WTC11 (cell line): ENCODE measurements at regions not wholly inside any gene's neighbourhood (a gene's known extent, or its start where the extent isn't known, plus 50 kb on each side); places are given as distances from the start of the nearest gene placed in this dataset.

ENCODE experiments used
- ATAC-seq: fragments of 200-7000 bp; cut with Tn5 transposase; 2 replicates; pipeline ENCODE4 v1.10.0; 2021; ENCODE audit warnings: mild to moderate bottlenecking, moderate library complexity
- CTCF ChIA-PET: fragments of 300-600 bp; sonication (Branson Sonifier 250); formaldehyde crosslinking; loops from one replicate; lab custom pipeline; 2021; ENCODE audit warnings: antibody characterized with exemption; lab: Charles Lee
- POLR2A ChIA-PET: fragments of 350-600 bp; sonication (Branson Sonifier 250); formaldehyde crosslinking; loops from one replicate; lab custom pipeline; 2021; ENCODE audit warnings: antibody characterized with exemption; lab: Charles Lee
- DNase-seq: peaks from one replicate; pipeline ENCODE4 v3.0.0; 2021; ENCODE audit warnings: low spot score
- H3K27ac Mint-ChIP-seq: 2 replicates; pipeline ENCODE4 v1.8.0; 2021; ENCODE audit warnings: mixed read lengths
- H3K27me3 Mint-ChIP-seq: 2 replicates; pipeline ENCODE4 v1.8.0; 2021; ENCODE audit warnings: low read depth, mild to moderate bottlenecking, moderate library complexity, mixed read lengths
- H3K36me3 Mint-ChIP-seq: 2 replicates; pipeline ENCODE4 v1.8.0; 2021; ENCODE audit warnings: mixed read lengths
- H3K4me1 Mint-ChIP-seq: 2 replicates; pipeline ENCODE4 v1.8.0; 2022; ENCODE audit warnings: mixed read lengths
- H3K4me3 Mint-ChIP-seq: 2 replicates; pipeline ENCODE4 v1.8.0; 2021; ENCODE audit warnings: mild to moderate bottlenecking, moderate library complexity, mixed read lengths
- H3K9me3 Mint-ChIP-seq: 2 replicates; pipeline ENCODE4 v1.8.0; 2021; ENCODE audit warnings: mixed read lengths
- E2F5 ChIP-seq: sonication (generic); formaldehyde crosslinking; IDR thresholded peaks from 2 replicates; pipeline ENCODE4 v1.8.1; 2022; ENCODE audit warnings: mild to moderate bottlenecking, moderate library complexity, missing genetic modification reagents
- ELF4 ChIP-seq: sonication (generic); formaldehyde crosslinking; IDR thresholded peaks from 2 replicates; pipeline ENCODE4 v1.8.1; 2022; ENCODE audit warnings: low read depth, mild to moderate bottlenecking, moderate library complexity, missing genetic modification reagents
- ERG ChIP-seq: fragments of 250-450 bp; sonication (Bioruptor Pico); IDR thresholded peaks from 2 replicates; pipeline ENCODE4 v1.8.0; 2021; ENCODE audit warnings: mild to moderate bottlenecking
- ESRRA ChIP-seq: sonication (generic); formaldehyde crosslinking; IDR thresholded peaks from 2 replicates; pipeline ENCODE4 v1.8.1; 2022; ENCODE audit warnings: mild to moderate bottlenecking, missing genetic modification reagents, borderline replicate concordance
- FOXK1 ChIP-seq: sonication (generic); formaldehyde crosslinking; IDR thresholded peaks from 2 replicates; pipeline ENCODE4 v1.8.0; 2022; ENCODE audit warnings: mild to moderate bottlenecking, moderate library complexity, missing genetic modification reagents
- FOXP4 ChIP-seq: sonication (generic); formaldehyde crosslinking; IDR thresholded peaks from 2 replicates; pipeline ENCODE4 v1.8.0; 2022; ENCODE audit warnings: mild to moderate bottlenecking, missing genetic modification reagents
- GABPB1 ChIP-seq: sonication (generic); formaldehyde crosslinking; IDR thresholded peaks from 2 replicates; pipeline ENCODE4 v1.8.1; 2023; ENCODE audit warnings: mild to moderate bottlenecking, missing genetic modification reagents
- JAZF1 ChIP-seq: fragments of 250-450 bp; sonication (Bioruptor Pico); IDR thresholded peaks from 2 replicates; pipeline ENCODE4 v1.9.0; 2021; ENCODE audit warnings: moderate library complexity, mild to moderate bottlenecking, inconsistent platforms
- MAX ChIP-seq: sonication (generic); formaldehyde crosslinking; IDR thresholded peaks from 2 replicates; pipeline ENCODE4 v1.8.0; 2022; ENCODE audit warnings: mild to moderate bottlenecking, missing genetic modification reagents
- NFE2L1 ChIP-seq: sonication (generic); formaldehyde crosslinking; IDR thresholded peaks from 2 replicates; pipeline ENCODE4 v1.8.1; 2023; ENCODE audit warnings: missing genetic modification reagents
- NR2C2 ChIP-seq: sonication (generic); formaldehyde crosslinking; IDR thresholded peaks from 2 replicates; pipeline ENCODE4 v1.8.0; 2022; ENCODE audit warnings: mild to moderate bottlenecking, missing genetic modification reagents
- OVOL2 ChIP-seq: fragments of 250-450 bp; sonication (Bioruptor Pico); IDR thresholded peaks from 2 replicates; pipeline ENCODE4 v1.9.0; 2021; ENCODE audit warnings: mild to moderate bottlenecking, borderline replicate concordance
- PREB ChIP-seq: sonication (generic); formaldehyde crosslinking; IDR thresholded peaks from 2 replicates; pipeline ENCODE4 v1.8.1; 2022; ENCODE audit warnings: mild to moderate bottlenecking, missing genetic modification reagents, moderate library complexity, borderline replicate concordance
- PRRX2 ChIP-seq: fragments of 250-450 bp; sonication (Bioruptor Pico); IDR thresholded peaks from 2 replicates; pipeline ENCODE4 v1.8.0; 2021; ENCODE audit warnings: mild to moderate bottlenecking
- SMAD3 ChIP-seq: sonication (generic); formaldehyde crosslinking; IDR thresholded peaks from 2 replicates; pipeline ENCODE4 v1.8.0; 2022; ENCODE audit warnings: missing genetic modification reagents, mild to moderate bottlenecking, borderline replicate concordance
- STAT6 ChIP-seq: sonication (generic); formaldehyde crosslinking; conservative IDR thresholded peaks from 2 replicates; pipeline ENCODE4 v1.8.1; 2023; ENCODE audit warnings: mild to moderate bottlenecking, low read depth, missing genetic modification reagents, moderate library complexity
- USF1 ChIP-seq: sonication (generic); formaldehyde crosslinking; IDR thresholded peaks from 2 replicates; pipeline ENCODE4 v1.8.0; 2022; ENCODE audit warnings: mild to moderate bottlenecking, missing genetic modification reagents
- ZNF317 ChIP-seq: sonication (generic); formaldehyde crosslinking; IDR thresholded peaks from 2 replicates; pipeline ENCODE4 v1.8.1; 2023; ENCODE audit warnings: low read depth, mild to moderate bottlenecking, moderate library complexity, missing genetic modification reagents, borderline replicate concordance
- ZNF416 ChIP-seq: fragments of 250-450 bp; sonication (Bioruptor Pico); IDR thresholded peaks from 2 replicates; pipeline ENCODE4 v1.9.0; 2021; ENCODE audit warnings: mild to moderate bottlenecking, inconsistent platforms
- ZNF423 ChIP-seq: fragments of 250-450 bp; sonication (Bioruptor Pico); IDR thresholded peaks from 2 replicates; pipeline ENCODE4 v2.1.2; 2022; ENCODE audit warnings: mild to moderate bottlenecking, moderate library complexity

- H3K4me1 Mint-ChIP-seq, result no peaks in the 10 kb centered on the region
- H3K27me3 Mint-ChIP-seq, result no peaks in the 10 kb centered on the region
- no peaks in the 10 kb centered on the region for H3K36me3 Mint-ChIP-seq
- no peak overlapping the region for H3K27ac Mint-ChIP-seq
- no peak for ATAC-seq
- no peak for TF ChIP-seq PRRX2 (CRISPR knock-in tag)
- TF ChIP-seq PREB (CRISPR knock-in tag), result no peak
- no peak for TF ChIP-seq STAT6 (CRISPR knock-in tag)
- TF ChIP-seq SMAD3 (CRISPR knock-in tag), result no peak
- no peak for TF ChIP-seq JAZF1 (CRISPR knock-in tag)
- TF ChIP-seq E2F5 (CRISPR knock-in tag), result no peak
- TF ChIP-seq USF1, result no peak
- no peak for TF ChIP-seq OVOL2 (CRISPR knock-in tag)
- TF ChIP-seq ZNF423 (CRISPR knock-in tag), result no peak
- TF ChIP-seq ELF4 (CRISPR knock-in tag), result no peak
- TF ChIP-seq ZNF317 (CRISPR knock-in tag), result no peak
- TF ChIP-seq ZNF416 (CRISPR knock-in tag), result no peak
- no peak for TF ChIP-seq MAX (CRISPR knock-in tag)
- TF ChIP-seq ERG, result no peak
- no peak for TF ChIP-seq FOXK1 (CRISPR knock-in tag)
- TF ChIP-seq ESRRA (CRISPR knock-in tag), result no peak
- no peak for TF ChIP-seq GABPB1 (CRISPR knock-in tag)
- TF ChIP-seq NFE2L1 (CRISPR knock-in tag), result no peak
- TF ChIP-seq FOXP4, result no peak
- no peak for TF ChIP-seq NR2C2 (CRISPR knock-in tag)
- H3K9me3 Mint-ChIP-seq, result no peaks in the 10 kb centered on the region
- no peak for DNase-seq
- H3K4me3 Mint-ChIP-seq, result no peak overlapping the region
- ChIA-PET CTCF (no interaction called here), POLR2A (no interaction called here)
Measured at GRCh38 chr20:51856432-51856831, 54.1 kb upstream of the SALL4 start.
